HepG2 (cell line): ENCODE measurements at regions not wholly inside any gene's neighbourhood (a gene's known extent, or its start where the extent isn't known, plus 50 kb on each side); places are given as distances from the start of the nearest gene placed in this dataset.

ENCODE experiments used
- ATAC-seq: fragments of 200-7000 bp; cut with Tn5 transposase; 3 replicates; pipeline ENCODE4 v1.9.1; 2020; ENCODE audit warnings: mild to moderate bottlenecking, moderate library complexity
- BruUV-seq: library from RNA; stranded (reverse); fragments of 400-500 nt; replicated peaks from 2 replicates; lab custom pipeline; 2021; lab: Mats Ljungman, UMichigan
- CTCF ChIA-PET: fragments of 300-600 bp; formaldehyde crosslinking; extraction: SDS; loops from one replicate; lab custom pipeline; 2021; ENCODE audit warnings: low total read pairs, inconsistent platforms, low intra/inter-chr PET ratio; lab: Yijun Ruan, JAX
- POLR2A ChIA-PET: fragments of 350-600 bp; sonication (Branson Sonifier 250); formaldehyde crosslinking; loops from one replicate; lab custom pipeline; 2020; ENCODE audit warnings: antibody characterized with exemption, inconsistent platforms; lab: Yijun Ruan, JAX
- DNase-seq: peaks from one replicate; pipeline ENCODE4 v3.0.0-alpha.2; 2015; ENCODE audit warnings: low spot score
- FAIRE-seq: peaks from 3 replicates; lab custom pipeline; 2011; peaks lifted over from hg19 to GRCh38; lab: Jason Lieb, UNC
- H2AFZ ChIP-seq: one replicate; pipeline ENCODE4 v1.6.1; 2011; ENCODE audit warnings: low read length, inconsistent platforms
- H3K27ac ChIP-seq: fragments of 300-600 bp; 3 replicates; pipeline ENCODE4 v1.8.0; 2011; ENCODE audit warnings: mixed run types, mild to moderate bottlenecking, mixed read lengths, low read length, inconsistent platforms; ENCODE audit not compliant: insufficient read depth; ENCODE audit errors: extremely low read length
- H3K27me3 ChIP-seq, 2 experiments: fragments of 200-600 bp in 1 of 2; 2 replicates in 1 of 2; 3 replicates in 1 of 2; pipeline versions ENCODE4 v1.6.0 to v1.8.0; 2011; ENCODE audit warnings: low read length in 2 of 2, mild to moderate bottlenecking in 2 of 2, moderate library complexity in 2 of 2, inconsistent platforms in 1 of 2; ENCODE audit not compliant: insufficient read depth in 2 of 2, control insufficient read depth in 1 of 2
- H3K36me3 ChIP-seq, 2 experiments: fragments of 200-600 bp in 1 of 2; replicated peaks in 1 of 2; 2 replicates in 1 of 2; 3 replicates in 1 of 2; pipeline versions ENCODE4 v1.5.1 to v1.8.0; 2011; ENCODE audit warnings: low read length in 2 of 2, inconsistent platforms in 1 of 2; ENCODE audit not compliant: insufficient read depth in 2 of 2, control insufficient read depth in 1 of 2
- H3K4me1 ChIP-seq: 2 replicates; pipeline ENCODE4 v1.5.1; 2012; ENCODE audit warnings: low read length, inconsistent platforms; ENCODE audit not compliant: insufficient read depth
- H3K4me2 ChIP-seq: 2 replicates; pipeline ENCODE4 v1.6.0; 2011; ENCODE audit warnings: low read depth, low read length, inconsistent platforms
- H3K4me3 ChIP-seq, 3 experiments: fragments of 200-600 bp in 1 of 3; sonication (generic), shearing (Covaris generic) in 1 of 3; replicated peaks in 1 of 3; 2 replicates each; pipeline ENCODE4 v1.5.1; 2011 to 2016; ENCODE audit warnings: low read length in 3 of 3, inconsistent platforms in 2 of 3, low read depth in 2 of 3, mild to moderate bottlenecking in 2 of 3, control low read depth in 1 of 3, mixed read lengths in 1 of 3; ENCODE audit not compliant: insufficient read depth in 1 of 3
- H3K79me2 ChIP-seq: one replicate; pipeline ENCODE4 v1.6.1; 2011; ENCODE audit warnings: low read length, inconsistent platforms; ENCODE audit not compliant: insufficient read depth
- H3K9ac ChIP-seq: 2 replicates; pipeline ENCODE4 v1.6.0; 2011; ENCODE audit warnings: mild to moderate bottlenecking, low read depth, low read length, inconsistent platforms; ENCODE audit not compliant: insufficient read depth
- H3K9me3 ChIP-seq: 2 replicates; pipeline ENCODE4 v1.5.1; 2012; ENCODE audit warnings: mild to moderate bottlenecking, low read length
- H4K20me1 ChIP-seq: 2 replicates; pipeline ENCODE4 v1.6.0; 2011; ENCODE audit warnings: inconsistent platforms, mild to moderate bottlenecking, low read length, moderate library complexity; ENCODE audit not compliant: insufficient read depth
- ARNT ChIP-seq: fragments of 450-650 bp; IDR thresholded peaks from 2 replicates; pipeline ENCODE4 v1.6.1; 2017
- ISL2 ChIP-seq: sonication (generic); formaldehyde crosslinking; IDR thresholded peaks from 2 replicates; pipeline ENCODE4 v1.5.0; 2020; ENCODE audit warnings: missing genetic modification reagents
- ISX ChIP-seq: sonication (generic); formaldehyde crosslinking; conservative IDR thresholded peaks from 2 replicates; pipeline ENCODE4 v1.5.0; 2020; ENCODE audit warnings: missing genetic modification reagents
- NCOA5 ChIP-seq: sonication (generic); formaldehyde crosslinking; IDR thresholded peaks from 2 replicates; pipeline ENCODE4 v1.4.0; 2020; ENCODE audit warnings: missing genetic modification reagents
- POLR2AphosphoS2 ChIP-seq: IDR thresholded peaks from 2 replicates; pipeline ENCODE4 v1.6.1; 2011; ENCODE audit warnings: low read depth, low read length, improper control_type of control experiment
- PRMT3 ChIP-seq: sonication (generic); formaldehyde crosslinking; IDR thresholded peaks from 2 replicates; pipeline ENCODE4 v1.8.1; 2022; ENCODE audit warnings: low read depth, mild to moderate bottlenecking, moderate library complexity, missing genetic modification reagents, borderline replicate concordance
- THRA ChIP-seq: sonication (generic); formaldehyde crosslinking; IDR thresholded peaks from 2 replicates; pipeline ENCODE4 v1.4.0; 2020; ENCODE audit warnings: missing genetic modification reagents, borderline replicate concordance
- ZBTB1 ChIP-seq: sonication (generic); formaldehyde crosslinking; IDR thresholded peaks from 2 replicates; pipeline ENCODE4 v1.4.0; 2020; ENCODE audit warnings: missing genetic modification reagents, borderline replicate concordance
- ZBTB7A ChIP-seq: sonication (generic); formaldehyde crosslinking; IDR thresholded peaks from 2 replicates; pipeline ENCODE4 v1.8.0; 2022; ENCODE audit warnings: mild to moderate bottlenecking, missing genetic modification reagents
- ZNF770 ChIP-seq: sonication (generic); formaldehyde crosslinking; IDR thresholded peaks from 2 replicates; pipeline ENCODE4 v1.5.0; 2020; ENCODE audit warnings: mild to moderate bottlenecking, missing genetic modification reagents
- ZNF784 ChIP-seq: sonication (generic); formaldehyde crosslinking; IDR thresholded peaks from 2 replicates; pipeline ENCODE4 v1.5.1; 2020; ENCODE audit warnings: missing genetic modification reagents, mild to moderate bottlenecking, borderline replicate concordance
- ZNF816 ChIP-seq: sonication (generic); formaldehyde crosslinking; IDR thresholded peaks from 2 replicates; pipeline ENCODE4 v1.8.0; 2022; ENCODE audit warnings: missing genetic modification reagents, mild to moderate bottlenecking, borderline replicate concordance
- WGBS: methylation state at CpG from one replicate; pipeline ENCODE4 v1.1.6; 2017; ENCODE audit warnings: low lambda C conversion rate; 5-methylcytosine and 5-hydroxymethylcytosine counted together
- in situ Hi-C: cut with HindIII; loops from 2 replicates; pipeline ENCODE4 v1.10.0; 2017; ENCODE audit warnings: low pct_unique_long_range_greater_than_20kb; ENCODE audit not compliant: extremely low pct_ligation_motif_present
- intact Hi-C: fragments of 100-400 bp; cut with micrococcal nuclease; formaldehyde crosslinking; loops from one replicate; pipeline ENCODE4 v1.10.0; 2022; ENCODE audit not compliant: unreplicated experiment
- TF ChIP-seq, protein P1 (sequence below): sonication (generic); formaldehyde crosslinking; IDR thresholded peaks from 2 replicates; pipeline ENCODE4 v1.4.0; 2020; ENCODE audit warnings: missing genetic modification reagents
- TF ChIP-seq, protein P2 (sequence below): sonication (generic); formaldehyde crosslinking; IDR thresholded peaks from 2 replicates; pipeline ENCODE4 v1.4.0; 2020; ENCODE audit warnings: mild to moderate bottlenecking, missing genetic modification reagents
- TF ChIP-seq, protein P3 (sequence below): sonication (generic); formaldehyde crosslinking; IDR thresholded peaks from 2 replicates; pipeline ENCODE4 v1.8.1; 2023; ENCODE audit warnings: mild to moderate bottlenecking, missing genetic modification reagents

- 53% methylated on average over 16 of the region's 37 CpGs for WGBS
- ATAC-seq (peak; percentile 20; the same call in 2 of the 3 replicates), DNase-seq (no peak), FAIRE-seq (no peak)
- in situ Hi-C loops (no loop called here), intact Hi-C loops (no loop called here)
- Histone ChIP-seq H3K9ac (no peak overlapping the region), H4K20me1 (no peaks in the 10 kb centered on the region), H3K4me2 (no peak overlapping the region), H3K4me3 (no peak overlapping the region), H2AFZ (no peak overlapping the region), H3K36me3 (no peaks in the 10 kb centered on the region), H3K27me3 (peaks cover 9 to 69% of the 10 kb centered on the region in 2 experiments), H3K9me3 (no peaks in the 10 kb centered on the region), H3K79me2 (no peaks in the 10 kb centered on the region), H3K4me1 (no peaks in the 10 kb centered on the region), H3K27ac (no peak overlapping the region)
- ChIA-PET POLR2A (no interaction called here), CTCF (no interaction called here)
- no TSS peak for BruUV-seq
- TF ChIP-seq ZNF816 (CRISPR knock-in tag), result no peak
- TF ChIP-seq, protein P1, sequence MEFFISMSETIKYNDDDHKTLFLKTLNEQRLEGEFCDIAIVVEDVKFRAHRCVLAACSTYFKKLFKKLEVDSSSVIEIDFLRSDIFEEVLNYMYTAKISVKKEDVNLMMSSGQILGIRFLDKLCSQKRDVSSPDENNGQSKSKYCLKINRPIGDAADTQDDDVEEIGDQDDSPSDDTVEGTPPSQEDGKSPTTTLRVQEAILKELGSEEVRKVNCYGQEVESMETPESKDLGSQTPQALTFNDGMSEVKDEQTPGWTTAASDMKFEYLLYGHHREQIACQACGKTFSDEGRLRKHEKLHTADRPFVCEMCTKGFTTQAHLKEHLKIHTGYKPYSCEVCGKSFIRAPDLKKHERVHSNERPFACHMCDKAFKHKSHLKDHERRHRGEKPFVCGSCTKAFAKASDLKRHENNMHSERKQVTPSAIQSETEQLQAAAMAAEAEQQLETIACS (CRISPR knock-in tag), result no peak
- TF ChIP-seq ZBTB7A, result no peak
- no peak for TF ChIP-seq ARNT
- no peak for TF ChIP-seq ISL2
- TF ChIP-seq ZNF770 (CRISPR knock-in tag), result no peak
- no peak for TF ChIP-seq NCOA5 (CRISPR knock-in tag)
- no peak for TF ChIP-seq POLR2AphosphoS2
- TF ChIP-seq THRA (CRISPR knock-in tag), result no peak
- TF ChIP-seq, protein P2, sequence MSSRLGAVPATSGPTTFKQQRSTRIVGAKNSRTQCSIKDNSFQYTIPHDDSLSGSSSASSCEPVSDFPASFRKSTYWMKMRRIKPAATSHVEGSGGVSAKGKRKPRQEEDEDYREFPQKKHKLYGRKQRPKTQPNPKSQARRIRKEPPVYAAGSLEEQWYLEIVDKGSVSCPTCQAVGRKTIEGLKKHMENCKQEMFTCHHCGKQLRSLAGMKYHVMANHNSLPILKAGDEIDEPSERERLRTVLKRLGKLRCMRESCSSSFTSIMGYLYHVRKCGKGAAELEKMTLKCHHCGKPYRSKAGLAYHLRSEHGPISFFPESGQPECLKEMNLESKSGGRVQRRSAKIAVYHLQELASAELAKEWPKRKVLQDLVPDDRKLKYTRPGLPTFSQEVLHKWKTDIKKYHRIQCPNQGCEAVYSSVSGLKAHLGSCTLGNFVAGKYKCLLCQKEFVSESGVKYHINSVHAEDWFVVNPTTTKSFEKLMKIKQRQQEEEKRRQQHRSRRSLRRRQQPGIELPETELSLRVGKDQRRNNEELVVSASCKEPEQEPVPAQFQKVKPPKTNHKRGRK (CRISPR knock-in tag), result no peak
- TF ChIP-seq, protein P3, sequence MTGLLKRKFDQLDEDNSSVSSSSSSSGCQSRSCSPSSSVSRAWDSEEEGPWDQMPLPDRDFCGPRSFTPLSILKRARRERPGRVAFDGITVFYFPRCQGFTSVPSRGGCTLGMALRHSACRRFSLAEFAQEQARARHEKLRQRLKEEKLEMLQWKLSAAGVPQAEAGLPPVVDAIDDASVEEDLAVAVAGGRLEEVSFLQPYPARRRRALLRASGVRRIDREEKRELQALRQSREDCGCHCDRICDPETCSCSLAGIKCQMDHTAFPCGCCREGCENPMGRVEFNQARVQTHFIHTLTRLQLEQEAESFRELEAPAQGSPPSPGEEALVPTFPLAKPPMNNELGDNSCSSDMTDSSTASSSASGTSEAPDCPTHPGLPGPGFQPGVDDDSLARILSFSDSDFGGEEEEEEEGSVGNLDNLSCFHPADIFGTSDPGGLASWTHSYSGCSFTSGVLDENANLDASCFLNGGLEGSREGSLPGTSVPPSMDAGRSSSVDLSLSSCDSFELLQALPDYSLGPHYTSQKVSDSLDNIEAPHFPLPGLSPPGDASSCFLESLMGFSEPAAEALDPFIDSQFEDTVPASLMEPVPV (CRISPR knock-in tag), result no peak
- TF ChIP-seq PRMT3, result no peak
- TF ChIP-seq ZBTB1 (CRISPR knock-in tag), result no peak
- no peak for TF ChIP-seq ISX (CRISPR knock-in tag)
- TF ChIP-seq ZNF784 (CRISPR knock-in tag), result no peak
These were observed 122.7 kb downstream of the PAPOLA start for GRCh38 chr14:96624661-96625425.
